ENCODE measurements at regions not wholly inside any gene's neighbourhood (a gene's known extent, or its start where the extent isn't known, plus 50 kb on each side); places are given as distances from the start of the nearest gene placed in this dataset.

DNA sequence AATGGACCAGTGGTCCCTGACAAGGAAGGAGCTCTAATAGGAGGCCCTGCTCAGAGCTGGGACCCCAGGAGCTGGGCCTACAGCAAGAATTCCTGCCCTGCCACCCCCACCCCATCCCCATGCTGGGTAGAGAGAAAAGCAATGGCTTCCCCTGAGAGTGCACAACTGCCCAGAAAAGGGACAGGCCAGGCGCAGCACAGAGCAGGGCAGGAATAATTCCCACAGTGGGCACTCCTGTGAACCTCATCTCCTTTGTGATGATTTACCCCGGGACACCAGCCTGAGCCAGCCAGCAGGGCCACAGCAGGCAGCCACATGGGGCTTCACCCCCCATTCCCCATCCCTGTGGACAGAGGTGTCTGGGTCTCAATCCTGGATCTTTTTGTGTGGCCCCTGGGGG, 104.0 kb upstream of the IQSEC1 start (continued):
- TF ChIP-seq MLLT1 (IDR thresholded peaks at IDR 0.05) (no peak), MTA3 (IDR thresholded peaks at IDR 0.05; ENCODE audit: borderline replicate concordance, low read length) (no peak)

- no peak overlapping the region for H3K27ac ChIP-seq (ENCODE audit: control insufficient read depth, insufficient read depth)
- H3K4me2 ChIP-seq (ENCODE audit: control insufficient read depth, insufficient read depth): no peak overlapping the region
- no TSS peak for BruUV-seq (replicated peaks)
- H3K36me3 ChIP-seq (ENCODE audit: control insufficient read depth in 2 of 2, insufficient read depth in 2 of 2, low read length in 1 of 2): no peaks in the 10 kb centered on the region
- WGBS (ENCODE audit: insufficient coverage, insufficient replicate concordance, low lambda C conversion rate, missing lambda C conversion rate): 50% methylated on average over 10 of the region's 10 CpGs
- intact Hi-C loops (cut with micrococcal nuclease; ENCODE audit: unreplicated experiment) (no loop called here), in situ Hi-C loops (cut with MboI) (no loop called here)
- no peak for TF ChIP-seq RELA (IDR thresholded peaks at IDR 0.05; ENCODE audit: borderline replicate concordance, partially characterized antibody)
- TF ChIP-seq, protein P1, sequence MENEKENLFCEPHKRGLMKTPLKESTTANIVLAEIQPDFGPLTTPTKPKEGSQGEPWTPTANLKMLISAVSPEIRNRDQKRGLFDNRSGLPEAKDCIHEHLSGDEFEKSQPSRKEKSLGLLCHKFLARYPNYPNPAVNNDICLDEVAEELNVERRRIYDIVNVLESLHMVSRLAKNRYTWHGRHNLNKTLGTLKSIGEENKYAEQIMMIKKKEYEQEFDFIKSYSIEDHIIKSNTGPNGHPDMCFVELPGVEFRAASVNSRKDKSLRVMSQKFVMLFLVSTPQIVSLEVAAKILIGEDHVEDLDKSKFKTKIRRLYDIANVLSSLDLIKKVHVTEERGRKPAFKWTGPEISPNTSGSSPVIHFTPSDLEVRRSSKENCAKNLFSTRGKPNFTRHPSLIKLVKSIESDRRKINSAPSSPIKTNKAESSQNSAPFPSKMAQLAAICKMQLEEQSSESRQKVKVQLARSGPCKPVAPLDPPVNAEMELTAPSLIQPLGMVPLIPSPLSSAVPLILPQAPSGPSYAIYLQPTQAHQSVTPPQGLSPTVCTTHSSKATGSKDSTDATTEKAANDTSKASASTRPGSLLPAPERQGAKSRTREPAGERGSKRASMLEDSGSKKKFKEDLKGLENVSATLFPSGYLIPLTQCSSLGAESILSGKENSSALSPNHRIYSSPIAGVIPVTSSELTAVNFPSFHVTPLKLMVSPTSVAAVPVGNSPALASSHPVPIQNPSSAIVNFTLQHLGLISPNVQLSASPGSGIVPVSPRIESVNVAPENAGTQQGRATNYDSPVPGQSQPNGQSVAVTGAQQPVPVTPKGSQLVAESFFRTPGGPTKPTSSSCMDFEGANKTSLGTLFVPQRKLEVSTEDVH (IDR thresholded peaks at IDR 0.05; ENCODE audit: low read depth, partially characterized antibody): no peak
- FAIRE-seq: no peak
- no peaks in the 10 kb centered on the region; a peak in 2 of 4 replicates for H3K27me3 ChIP-seq (replicated peaks in 1 of 2; ENCODE audit: control insufficient read depth in 2 of 2, insufficient read depth in 2 of 2, low read length in 1 of 2)
- no peaks in the 10 kb centered on the region for H3K4me1 ChIP-seq (ENCODE audit: control insufficient read depth, insufficient read depth, low read length)
- SMC1A ChIA-PET (ENCODE audit: uncharacterized antibody, unreplicated experiment): interaction anchor here (1.7 kb wide), 1 partner anchor 85 kb away, joined by 4 read pairs; no protein-coding TSS in a partner anchor
- no peak overlapping the region for H2AFZ ChIP-seq (ENCODE audit: control insufficient read depth, low read depth, low read length)
- no peak for DNase-seq (ENCODE audit: low read depth, low spot score)
- no peak for ATAC-seq
- CTCF ChIA-PET: interaction anchor here (1.4 kb wide), 1 partner anchor 84 kb away, joined by 5 read pairs; no protein-coding TSS in a partner anchor
- RAD21 ChIA-PET (ENCODE audit: unreplicated experiment): no interaction called here
- H3K9ac ChIP-seq (ENCODE audit: control insufficient read depth, insufficient read depth, low read length): no peak overlapping the region
- H3K4me3 ChIP-seq: no peak overlapping the region
- no peaks in the 10 kb centered on the region for H3K79me2 ChIP-seq (ENCODE audit: control insufficient read depth, insufficient read depth, low read length)
- no peaks in the 10 kb centered on the region for H4K20me1 ChIP-seq (ENCODE audit: control insufficient read depth, insufficient read depth)
- POLR2A ChIA-PET: no interaction called here
- H3K9me3 ChIP-seq (replicated peaks; ENCODE audit: control insufficient read depth, insufficient read depth, low read length): peaks cover 6% of the 10 kb centered on the region; the same call in 2 of the 3 replicates
Measured at GRCh38 chr3:13176445-13176844, 103.2 kb upstream of the IQSEC1 start.
